CD14-positive monocyte (primary cell): ENCODE measurements at regions not wholly inside any gene's neighbourhood (a gene's known extent, or its start where the extent isn't known, plus 50 kb on each side); places are given as distances from the start of the nearest gene placed in this dataset.

ENCODE experiments used
- DNase-seq, 3 donors: peaks; one replicate each; pipeline ENCODE4 v3.0.0-alpha.2; 2011 to 2022
- H2AFZ ChIP-seq: 2 replicates; pipeline ENCODE4 v1.6.0; 2012; ENCODE audit warnings: mild to moderate bottlenecking, low read depth, low read length, inconsistent platforms; ENCODE audit not compliant: insufficient read depth, poor library complexity, severe bottlenecking
- H3K27ac ChIP-seq, 2 donors: 1 replicate in 1 of 2; 2 replicates in 1 of 2; pipeline ENCODE4 v1.5.1; 2012 to 2013; ENCODE audit warnings: low read length in 2 of 2, control low read depth in 1 of 2, inconsistent platforms in 1 of 2, low read depth in 1 of 2, mild to moderate bottlenecking in 1 of 2
- H3K27me3 ChIP-seq, 2 donors: one replicate each; pipeline versions ENCODE4 v1.6.0 to v1.6.1; 2011 to 2013; ENCODE audit warnings: low read length in 2 of 2; ENCODE audit not compliant: control insufficient read depth in 2 of 2, insufficient read depth in 2 of 2
- H3K36me3 ChIP-seq, 2 donors: replicated peaks in 1 of 2; 1 replicate in 1 of 2; 2 replicates in 1 of 2; pipeline versions ENCODE4 v1.5.1 to v1.6.1; 2012 to 2013; ENCODE audit warnings: low read length in 2 of 2, control low read depth in 1 of 2, inconsistent platforms in 1 of 2, mild to moderate bottlenecking in 1 of 2; ENCODE audit not compliant: insufficient read depth in 2 of 2, control insufficient read depth in 1 of 2
- H3K4me1 ChIP-seq, 2 donors: 1 replicate in 1 of 2; 2 replicates in 1 of 2; pipeline versions ENCODE4 v1.5.1 to v1.6.1; 2012 to 2013; ENCODE audit warnings: low read length in 2 of 2, control low read depth in 1 of 2, inconsistent platforms in 1 of 2, mild to moderate bottlenecking in 1 of 2, moderate library complexity in 1 of 2; ENCODE audit not compliant: insufficient read depth in 2 of 2, control insufficient read depth in 1 of 2
- H3K4me2 ChIP-seq: replicated peaks from 2 replicates; pipeline ENCODE3; 2012; ENCODE audit warnings: low read length, moderate library complexity, mild to moderate bottlenecking; ENCODE audit not compliant: poor library complexity, severe bottlenecking; ENCODE audit errors: extremely low read depth
- H3K4me3 ChIP-seq, 3 experiments: fragments of 200-600 bp in 1 of 3; sonication (generic) in 1 of 3; replicated peaks in 1 of 3; 1 replicate in 2 of 3; 2 replicates in 1 of 3; pipeline ENCODE4 v1.5.1; 2011 to 2013; ENCODE audit warnings: low read length in 3 of 3, mild to moderate bottlenecking in 3 of 3, control low read depth in 2 of 3, low read depth in 2 of 3, inconsistent platforms in 1 of 3, moderate library complexity in 1 of 3
- H3K79me2 ChIP-seq: 2 replicates; pipeline ENCODE4 v1.6.0; 2012; ENCODE audit warnings: mild to moderate bottlenecking, control low read depth, inconsistent platforms, low read length, moderate library complexity; ENCODE audit not compliant: insufficient read depth
- H3K9ac ChIP-seq: 2 replicates; pipeline ENCODE4 v1.6.0; 2017; ENCODE audit warnings: low read length, mild to moderate bottlenecking; ENCODE audit not compliant: insufficient read depth, poor library complexity, severe bottlenecking
- H3K9me3 ChIP-seq, 2 donors: replicated peaks in 1 of 2; 1 replicate in 1 of 2; 2 replicates in 1 of 2; pipeline versions ENCODE4 v1.5.1 to v1.6.1; 2012 to 2013; ENCODE audit warnings: low read length in 2 of 2, control low read depth in 1 of 2; ENCODE audit not compliant: control insufficient read depth in 1 of 2, insufficient read depth in 1 of 2
- H4K20me1 ChIP-seq: 2 replicates; pipeline ENCODE4 v1.6.0; 2012; ENCODE audit warnings: mild to moderate bottlenecking, low read length, control low read depth, moderate library complexity; ENCODE audit not compliant: insufficient read depth
- H3K27ac Mint-ChIP-seq, 7 donors: one replicate each; pipeline ENCODE4 v1.8.0; 2020; ENCODE audit warnings: mild to moderate bottlenecking in 7 of 7, mixed read lengths in 7 of 7, moderate library complexity in 6 of 7, inconsistent platforms in 2 of 7
- H3K27me3 Mint-ChIP-seq, 3 donors: one replicate each; pipeline ENCODE4 v1.8.0; 2021 to 2022; ENCODE audit warnings: low read depth in 3 of 3, mild to moderate bottlenecking in 3 of 3, mixed read lengths in 3 of 3, moderate library complexity in 3 of 3, inconsistent platforms in 1 of 3
- H3K36me3 Mint-ChIP-seq, 2 donors: one replicate each; pipeline ENCODE4 v1.8.0; 2020; ENCODE audit warnings: mixed read lengths in 2 of 2, inconsistent platforms in 1 of 2, mild to moderate bottlenecking in 1 of 2
- H3K4me1 Mint-ChIP-seq: one replicate; pipeline ENCODE4 v1.8.0; 2020; ENCODE audit warnings: mild to moderate bottlenecking, mixed read lengths
- H3K4me3 Mint-ChIP-seq, 2 donors: one replicate each; pipeline ENCODE4 v1.8.0; 2020; ENCODE audit warnings: mild to moderate bottlenecking in 2 of 2, mixed read lengths in 2 of 2, moderate library complexity in 1 of 2
- H3K9me3 Mint-ChIP-seq, 7 donors: one replicate each; pipeline ENCODE4 v1.8.0; 2020 to 2022; ENCODE audit warnings: mixed read lengths in 7 of 7, mild to moderate bottlenecking in 6 of 7, moderate library complexity in 6 of 7, inconsistent platforms in 2 of 7
- WGBS: methylation state at CpG from one replicate; pipeline ENCODE4 v1.1.5; 2013; ENCODE audit warnings: missing lambda C conversion rate; ENCODE audit not compliant: insufficient coverage; 5-methylcytosine and 5-hydroxymethylcytosine counted together
- intact Hi-C, 2 donors: fragments of 100-400 bp; cut with micrococcal nuclease; formaldehyde crosslinking; loops; one replicate each; pipeline versions ENCODE4 v1.15.0 to v1.15.1; 2023
- TF ChIP-seq, protein P1 (sequence below): fragments of 200-600 bp; IDR thresholded peaks from one replicate; pipeline ENCODE4 v1.8.0; 2022; ENCODE audit warnings: antibody characterized with exemption, mild to moderate bottlenecking

DNA sequence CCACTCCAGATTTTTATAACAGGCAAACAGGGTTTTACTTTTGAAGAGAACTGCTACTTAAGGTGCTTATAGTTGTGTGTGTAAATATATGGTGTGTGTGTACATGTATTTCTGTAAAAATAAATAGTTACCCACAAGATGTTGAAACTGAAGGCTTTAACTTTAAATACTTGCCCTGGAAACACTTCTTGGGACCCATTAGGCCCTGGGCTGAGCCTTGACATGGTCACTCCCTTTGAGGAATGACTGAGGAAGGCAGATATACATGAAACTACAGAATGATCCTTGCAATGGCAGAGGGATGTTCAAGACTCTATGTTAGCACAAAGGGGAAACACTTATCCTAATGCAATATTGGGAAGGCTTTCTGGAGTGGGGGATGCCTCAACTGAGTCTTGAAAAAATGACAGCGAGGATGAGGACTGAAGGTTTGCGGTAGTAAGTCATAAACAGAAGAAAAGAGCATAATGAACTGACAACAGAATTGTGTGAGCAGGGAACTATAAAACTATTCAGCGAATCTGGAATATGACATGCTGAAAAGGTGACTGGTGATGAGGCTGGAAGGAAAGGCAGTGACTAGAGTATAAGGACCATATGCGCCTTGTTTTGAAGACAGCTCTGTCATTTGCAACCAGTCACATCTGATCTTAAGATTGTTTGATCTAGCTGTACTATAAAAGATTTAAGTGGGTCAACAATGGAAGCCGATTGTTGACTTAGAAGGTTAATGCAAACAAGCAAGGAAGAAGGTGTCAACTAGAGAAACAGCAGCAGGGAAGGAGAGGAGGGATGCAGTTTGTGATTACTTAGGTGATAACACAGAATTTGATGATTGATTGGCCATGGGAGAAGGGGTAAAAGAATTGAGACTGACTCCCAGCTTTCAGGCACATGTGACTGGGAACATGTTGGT lies 64.4 kb upstream of the COL21A1 start:
- no peak overlapping the region for H3K27ac ChIP-seq
- no peaks in the 10 kb centered on the region for H3K27me3 ChIP-seq
- no peaks in the 10 kb centered on the region for H4K20me1 ChIP-seq
- no peaks in the 10 kb centered on the region for H3K79me2 ChIP-seq
- no peak overlapping the region for H2AFZ ChIP-seq
- H3K36me3 ChIP-seq: no peaks in the 10 kb centered on the region
- intact Hi-C loops: no loop called here
- no peak overlapping the region for H3K9ac ChIP-seq
- Mint-ChIP-seq H3K36me3 (no peaks in the 10 kb centered on the region), H3K4me3 (no peak overlapping the region), H3K4me1 (no peaks in the 10 kb centered on the region), H3K27ac (no peak overlapping the region), H3K27me3 (peaks cover 0 to 3% (median 0%) of the 10 kb centered on the region in 3 donors), H3K9me3 (peaks cover 0 to 10% (median 5%) of the 10 kb centered on the region in 7 donors)
- H3K4me2 ChIP-seq: no peak overlapping the region
- H3K4me3 ChIP-seq: no peak overlapping the region
- peaks cover 0 to 3% of the 10 kb centered on the region in 2 donors for H3K9me3 ChIP-seq
- TF ChIP-seq, protein P1, sequence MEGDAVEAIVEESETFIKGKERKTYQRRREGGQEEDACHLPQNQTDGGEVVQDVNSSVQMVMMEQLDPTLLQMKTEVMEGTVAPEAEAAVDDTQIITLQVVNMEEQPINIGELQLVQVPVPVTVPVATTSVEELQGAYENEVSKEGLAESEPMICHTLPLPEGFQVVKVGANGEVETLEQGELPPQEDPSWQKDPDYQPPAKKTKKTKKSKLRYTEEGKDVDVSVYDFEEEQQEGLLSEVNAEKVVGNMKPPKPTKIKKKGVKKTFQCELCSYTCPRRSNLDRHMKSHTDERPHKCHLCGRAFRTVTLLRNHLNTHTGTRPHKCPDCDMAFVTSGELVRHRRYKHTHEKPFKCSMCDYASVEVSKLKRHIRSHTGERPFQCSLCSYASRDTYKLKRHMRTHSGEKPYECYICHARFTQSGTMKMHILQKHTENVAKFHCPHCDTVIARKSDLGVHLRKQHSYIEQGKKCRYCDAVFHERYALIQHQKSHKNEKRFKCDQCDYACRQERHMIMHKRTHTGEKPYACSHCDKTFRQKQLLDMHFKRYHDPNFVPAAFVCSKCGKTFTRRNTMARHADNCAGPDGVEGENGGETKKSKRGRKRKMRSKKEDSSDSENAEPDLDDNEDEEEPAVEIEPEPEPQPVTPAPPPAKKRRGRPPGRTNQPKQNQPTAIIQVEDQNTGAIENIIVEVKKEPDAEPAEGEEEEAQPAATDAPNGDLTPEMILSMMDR: no peak
- WGBS: 85% methylated on average over 4 of the region's 5 CpGs
- no peaks in the 10 kb centered on the region for H3K4me1 ChIP-seq
- no peak for DNase-seq

DNA sequence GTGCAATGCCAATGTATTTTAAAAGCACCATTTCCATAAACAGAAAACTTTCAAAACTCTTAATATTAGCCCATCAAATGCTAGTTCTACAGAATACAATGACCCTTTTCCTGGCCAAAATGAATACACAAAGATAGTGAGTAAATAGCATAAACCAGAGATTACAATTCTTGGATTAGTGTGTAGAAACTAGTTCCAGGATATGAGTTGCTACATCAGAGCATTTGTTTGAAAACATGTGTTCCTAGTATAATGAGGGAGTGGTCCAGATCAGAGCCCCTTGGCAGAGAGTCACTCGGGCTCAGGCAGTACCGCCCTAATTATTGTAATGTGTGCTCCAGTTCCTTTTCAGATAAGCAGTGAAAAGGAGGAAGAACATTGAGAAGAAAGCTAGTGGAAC lies 63.7 kb upstream of the COL21A1 start:
- peaks cover 0 to 11% (median 6%) of the 10 kb centered on the region in 7 donors for H3K9me3 Mint-ChIP-seq
- no peaks in the 10 kb centered on the region for H3K36me3 Mint-ChIP-seq
- intact Hi-C loops: no loop called here
- Histone ChIP-seq H3K4me1 (no peaks in the 10 kb centered on the region), H3K4me2 (no peak overlapping the region), H4K20me1 (no peaks in the 10 kb centered on the region), H3K27ac (no peak overlapping the region), H3K79me2 (no peaks in the 10 kb centered on the region), H3K27me3 (no peaks in the 10 kb centered on the region), H3K9me3 (peaks cover 0 to 3% of the 10 kb centered on the region in 2 donors), H3K4me3 (no peak overlapping the region), H3K9ac (no peak overlapping the region), H2AFZ (no peak overlapping the region), H3K36me3 (no peaks in the 10 kb centered on the region)
- WGBS: no CpG with 5 or more reads among the region's 2 CpGs
- no peak for DNase-seq
- TF ChIP-seq, protein P1: no peak
- H3K27ac Mint-ChIP-seq: no peak overlapping the region
- H3K4me3 Mint-ChIP-seq: no peak overlapping the region
- H3K27me3 Mint-ChIP-seq: peaks cover 0 to 3% (median 0%) of the 10 kb centered on the region in 3 donors
- no peaks in the 10 kb centered on the region for H3K4me1 Mint-ChIP-seq
